Liver (tissue), 8 donors: ENCODE measurements at regions not wholly inside any gene's neighbourhood (a gene's known extent, or its start where the extent isn't known, plus 50 kb on each side); places are given as distances from the start of the nearest gene placed in this dataset.

Source experiments
- DNase-seq: peaks from one replicate; pipeline ENCODE4 v3.0.0-alpha.2; 2017; ENCODE audit warnings: low spot score
- H3K27ac ChIP-seq, 2 donors: one replicate each; pipeline ENCODE4 v1.7.0; 2013; ENCODE audit warnings: inconsistent platforms in 2 of 2, low read length in 2 of 2, control low read depth in 1 of 2, low read depth in 1 of 2, mild to moderate bottlenecking in 1 of 2
- H3K27me3 ChIP-seq, 4 donors: one replicate each; pipeline versions ENCODE4 v1.6.1 to v1.7.0; 2013; ENCODE audit warnings: low read length in 3 of 4, inconsistent platforms in 1 of 4, mild to moderate bottlenecking in 1 of 4, moderate library complexity in 1 of 4; ENCODE audit not compliant: control insufficient read depth in 4 of 4, insufficient read depth in 4 of 4
- H3K36me3 ChIP-seq, 4 donors: one replicate each; pipeline versions ENCODE4 v1.6.1 to v1.7.0; 2013; ENCODE audit warnings: low read length in 3 of 4, mild to moderate bottlenecking in 3 of 4, low read depth in 1 of 4, moderate library complexity in 1 of 4; ENCODE audit not compliant: control insufficient read depth in 4 of 4, insufficient read depth in 3 of 4
- H3K4me1 ChIP-seq, 4 donors: one replicate each; pipeline versions ENCODE4 v1.6.1 to v1.7.0; 2013; ENCODE audit warnings: low read length in 3 of 4, mild to moderate bottlenecking in 3 of 4, moderate library complexity in 1 of 4; ENCODE audit not compliant: control insufficient read depth in 4 of 4, insufficient read depth in 4 of 4
- H3K4me3 ChIP-seq, 3 donors: one replicate each; pipeline versions ENCODE4 v1.6.1 to v1.7.0; 2013; ENCODE audit warnings: low read length in 3 of 3, control low read depth in 1 of 3, low read depth in 1 of 3, mild to moderate bottlenecking in 1 of 3
- H3K9ac ChIP-seq, 2 donors: one replicate each; pipeline ENCODE4 v1.7.0; 2013; ENCODE audit warnings: low read length in 2 of 2, mild to moderate bottlenecking in 2 of 2, moderate library complexity in 2 of 2, control low read depth in 1 of 2, low read depth in 1 of 2
- H3K9me3 ChIP-seq, 4 donors: one replicate each; pipeline versions ENCODE4 v1.6.1 to v1.7.0; 2013; ENCODE audit warnings: low read length in 3 of 4; ENCODE audit not compliant: control insufficient read depth in 4 of 4
- ATF3 ChIP-seq: IDR thresholded peaks from 2 replicates; pipeline ENCODE4 v1.6.1; 2016; ENCODE audit warnings: antibody characterized with exemption
- CTCF ChIP-seq: fragments of 150-350 bp; IDR thresholded peaks from 2 replicates; pipeline ENCODE4 v1.5.1; 2017; ENCODE audit warnings: improper control_type of control experiment, low read depth, low read length; ENCODE audit not compliant: missing input control
- EGR1 ChIP-seq, 2 donors: IDR thresholded peaks; 2 replicates each; pipeline ENCODE4 v1.6.1; 2016 to 2018; ENCODE audit warnings: antibody characterized with exemption in 2 of 2, low read depth in 2 of 2
- FOXA1 ChIP-seq: IDR thresholded peaks from 2 replicates; pipeline ENCODE4 v1.6.1; 2016; ENCODE audit warnings: antibody characterized with exemption
- FOXA2 ChIP-seq: IDR thresholded peaks from 2 replicates; pipeline ENCODE4 v1.6.1; 2016; ENCODE audit warnings: antibody characterized with exemption
- GABPA ChIP-seq, 2 donors: IDR thresholded peaks in 1 of 2; conservative IDR thresholded peaks in 1 of 2; 2 replicates each; pipeline ENCODE4 v1.6.1; 2016; ENCODE audit warnings: antibody characterized with exemption in 2 of 2, mild to moderate bottlenecking in 1 of 2, moderate library complexity in 1 of 2
- HNF4A ChIP-seq, 2 donors: conservative IDR thresholded peaks; 2 replicates each; pipeline ENCODE4 v1.6.1; 2016; ENCODE audit warnings: antibody characterized with exemption in 2 of 2, mild to moderate bottlenecking in 2 of 2
- HNF4G ChIP-seq: IDR thresholded peaks from 2 replicates; pipeline ENCODE4 v1.6.1; 2016; ENCODE audit warnings: antibody characterized with exemption
- JUND ChIP-seq, 2 donors: IDR thresholded peaks; 2 replicates each; pipeline ENCODE4 v1.6.1; 2016; ENCODE audit warnings: antibody characterized with exemption in 2 of 2
- MAX ChIP-seq: IDR thresholded peaks from 2 replicates; pipeline ENCODE4 v1.6.1; 2016; ENCODE audit warnings: antibody characterized with exemption
- NR2F2 ChIP-seq: IDR thresholded peaks from 2 replicates; pipeline ENCODE4 v1.6.1; 2016; ENCODE audit warnings: antibody characterized with exemption
- RAD21 ChIP-seq, 2 donors: IDR thresholded peaks; 2 replicates each; pipeline ENCODE4 v1.6.1; 2016; ENCODE audit warnings: antibody characterized with exemption in 2 of 2, mild to moderate bottlenecking in 2 of 2
- REST ChIP-seq: IDR thresholded peaks from 2 replicates; pipeline ENCODE4 v1.6.1; 2016; ENCODE audit warnings: antibody characterized with exemption, mild to moderate bottlenecking
- RXRA ChIP-seq, 2 donors: IDR thresholded peaks; 2 replicates each; pipeline ENCODE4 v1.6.1; 2017 to 2018; ENCODE audit warnings: antibody characterized with exemption in 2 of 2, mild to moderate bottlenecking in 1 of 2
- SP1 ChIP-seq: IDR thresholded peaks from 2 replicates; pipeline ENCODE4 v1.6.1; 2018; ENCODE audit warnings: antibody characterized with exemption, mild to moderate bottlenecking
- TAF1 ChIP-seq: conservative IDR thresholded peaks from 2 replicates; pipeline ENCODE4 v1.6.1; 2016; ENCODE audit warnings: antibody characterized with exemption, mild to moderate bottlenecking
- YY1 ChIP-seq: IDR thresholded peaks from 2 replicates; pipeline ENCODE4 v1.6.1; 2016; ENCODE audit warnings: antibody characterized with exemption, mild to moderate bottlenecking
- ZBTB33 ChIP-seq: IDR thresholded peaks from 2 replicates; pipeline ENCODE4 v1.6.1; 2016; ENCODE audit warnings: antibody characterized with exemption
- WGBS: extraction: QIAGEN DNeasy Blood & Tissue Kit; methylation state at CpG from one replicate; pipeline ENCODE4 v1.1.7; 2013; 5-methylcytosine and 5-hydroxymethylcytosine counted together
- donor health status: healthy.
- donor health status: healthy.
- donor health status: healthy.
- donor health status: healthy.
- donor health status: healthy.

- no peak for TF ChIP-seq HNF4G
- no peak for TF ChIP-seq TAF1
- no peak for TF ChIP-seq GABPA (IDR thresholded peaks at IDR 0.05 in 1 of 2, conservative IDR thresholded peaks at IDR 0.05 in 1 of 2)
- no peak for TF ChIP-seq FOXA1
- TF ChIP-seq EGR1 (IDR thresholded peaks at IDR 0.05; ENCODE audit: low read depth in 2 of 2) = no peak
- no peak for TF ChIP-seq HNF4A (conservative IDR thresholded peaks at IDR 0.05)
- TF ChIP-seq JUND (IDR thresholded peaks at IDR 0.05) = no peak
- no peak for TF ChIP-seq RXRA (IDR thresholded peaks at IDR 0.05)
- no peak for TF ChIP-seq YY1
- TF ChIP-seq ZBTB33 = no peak
- no peak for TF ChIP-seq SP1
- TF ChIP-seq NR2F2 = no peak
- TF ChIP-seq ATF3 = no peak
- no peak for TF ChIP-seq CTCF
- TF ChIP-seq FOXA2 = no peak
- TF ChIP-seq REST = no peak
- no peak for TF ChIP-seq RAD21 (IDR thresholded peaks at IDR 0.05)
- TF ChIP-seq MAX = no peak
- Histone ChIP-seq H3K4me3 (no peak overlapping the region), H3K4me1 (peaks cover 0 to 17% (median 13%) of the 10 kb centered on the region in 4 donors), H3K9me3 (no peaks in the 10 kb centered on the region), H3K9ac (no peak overlapping the region), H3K36me3 (no peaks in the 10 kb centered on the region), H3K27me3 (no peaks in the 10 kb centered on the region), H3K27ac (no peak overlapping the region)
- DNase-seq = no peak
- WGBS = 96% methylated on average over 1 of the region's 1 CpG
Measured at GRCh38 chr6:56383160-56383559, 135.8 kb upstream of the COL21A1 start.
